Spinal cord (tissue), 9 donors: ENCODE measurements at regions not wholly inside any gene's neighbourhood (a gene's known extent, or its start where the extent isn't known, plus 50 kb on each side); places are given as distances from the start of the nearest gene placed in this dataset.

Source experiments
- DNase-seq, 6 donors: peaks; one replicate each; pipeline versions ENCODE4 v3.0.0 to v3.0.0-alpha.2; 2013 to 2015; ENCODE audit warnings: low spot score in 6 of 6, low read depth in 4 of 6
- H3K27ac ChIP-seq: one replicate; pipeline ENCODE4 v1.5.1; 2013; ENCODE audit warnings: low read depth, low read length, control low read depth
- H3K27me3 ChIP-seq: one replicate; pipeline ENCODE4 v1.6.1; 2013; ENCODE audit warnings: low read length; ENCODE audit not compliant: control insufficient read depth, insufficient read depth
- H3K36me3 ChIP-seq: one replicate; pipeline ENCODE4 v1.6.1; 2013; ENCODE audit warnings: low read length; ENCODE audit not compliant: control insufficient read depth, insufficient read depth
- H3K4me1 ChIP-seq: one replicate; pipeline ENCODE4 v1.6.1; 2013; ENCODE audit warnings: low read length; ENCODE audit not compliant: control insufficient read depth, insufficient read depth
- H3K4me3 ChIP-seq: one replicate; pipeline ENCODE4 v1.5.1; 2013; ENCODE audit warnings: low read depth, low read length, control low read depth
- H3K9me3 ChIP-seq: one replicate; pipeline ENCODE4 v1.6.1; 2013; ENCODE audit warnings: low read length; ENCODE audit not compliant: control insufficient read depth, insufficient read depth
- WGBS: methylation state at CpG from one replicate; pipeline ENCODE4 v1.1.5; 2013; ENCODE audit warnings: missing lambda C conversion rate; ENCODE audit not compliant: insufficient coverage; 5-methylcytosine and 5-hydroxymethylcytosine counted together
- donor health status: healthy.

- no peaks in the 10 kb centered on the region for H3K9me3 ChIP-seq
- no peak for DNase-seq
- 98% methylated on average over 12 of the region's 17 CpGs for WGBS
Measured at GRCh38 chr4:114296126-114296525, 302.5 kb upstream of the UGT8 start.

GRCh38 chr4:114302472-114302871 is 296.1 kb upstream of the UGT8 start:
- H3K9me3 ChIP-seq = no peaks in the 10 kb centered on the region
- no peak for DNase-seq
- no peak overlapping the region for H3K4me3 ChIP-seq
- H3K27me3 ChIP-seq = no peaks in the 10 kb centered on the region
- H3K36me3 ChIP-seq = no peaks in the 10 kb centered on the region
- H3K4me1 ChIP-seq = no peaks in the 10 kb centered on the region
- WGBS = no CpG with 5 or more reads among the region's 2 CpGs
- H3K27ac ChIP-seq = no peak overlapping the region

More at GRCh38 chr4:114296126-114296525, 302.5 kb upstream of the UGT8 start:
- H3K4me3 ChIP-seq = no peak overlapping the region
- H3K27me3 ChIP-seq = no peaks in the 10 kb centered on the region
- H3K36me3 ChIP-seq = no peaks in the 10 kb centered on the region
- H3K4me1 ChIP-seq = no peaks in the 10 kb centered on the region
- H3K27ac ChIP-seq = no peak overlapping the region

- WGBS = no CpG with 5 or more reads among the region's 2 CpGs
- Histone ChIP-seq H3K4me1 (no peaks in the 10 kb centered on the region), H3K4me3 (no peak overlapping the region), H3K27me3 (no peaks in the 10 kb centered on the region), H3K27ac (no peak overlapping the region), H3K9me3 (no peaks in the 10 kb centered on the region), H3K36me3 (no peaks in the 10 kb centered on the region)
- DNase-seq = no peak
Measured at GRCh38 chr4:114304046-114304445, 294.6 kb upstream of the UGT8 start.

GRCh38 chr4:114304567-114304966 is 294.0 kb upstream of the UGT8 start:
- no peak overlapping the region for H3K27ac ChIP-seq
- H3K9me3 ChIP-seq = no peaks in the 10 kb centered on the region
- H3K36me3 ChIP-seq = no peaks in the 10 kb centered on the region
- H3K27me3 ChIP-seq = no peaks in the 10 kb centered on the region
- no peak for DNase-seq
- no peak overlapping the region for H3K4me3 ChIP-seq
- no CpG with 5 or more reads among the region's 1 CpG for WGBS
- H3K4me1 ChIP-seq = no peaks in the 10 kb centered on the region

GRCh38 chr4:114306946-114307345 is 291.7 kb upstream of the UGT8 start:
- Histone ChIP-seq H3K27ac (no peak overlapping the region), H3K4me3 (no peak overlapping the region), H3K9me3 (no peaks in the 10 kb centered on the region), H3K4me1 (no peaks in the 10 kb centered on the region), H3K36me3 (no peaks in the 10 kb centered on the region), H3K27me3 (no peaks in the 10 kb centered on the region)
- no CpG with 5 or more reads among the region's 2 CpGs for WGBS
- DNase-seq = no peak

- Histone ChIP-seq H3K27ac (no peak overlapping the region), H3K4me3 (no peak overlapping the region), H3K9me3 (no peaks in the 10 kb centered on the region), H3K4me1 (no peaks in the 10 kb centered on the region), H3K27me3 (no peaks in the 10 kb centered on the region), H3K36me3 (no peaks in the 10 kb centered on the region)
- DNase-seq = peak in 1 of 6 donors; percentile 19
Measured at GRCh38 chr4:114310296-114310925, 288.2 kb upstream of the UGT8 start.

GRCh38 chr4:114311787-114312186 is 286.8 kb upstream of the UGT8 start:
- no peak overlapping the region for H3K27ac ChIP-seq
- H3K27me3 ChIP-seq = no peaks in the 10 kb centered on the region
- 80% methylated on average over 1 of the region's 4 CpGs for WGBS
- no peaks in the 10 kb centered on the region for H3K9me3 ChIP-seq
- no peaks in the 10 kb centered on the region for H3K36me3 ChIP-seq
- no peak for DNase-seq
- H3K4me1 ChIP-seq = no peaks in the 10 kb centered on the region
- H3K4me3 ChIP-seq = no peak overlapping the region

GRCh38 chr4:114312338-114312737 is 286.3 kb upstream of the UGT8 start:
- H3K27ac ChIP-seq = no peak overlapping the region
- 82% methylated on average over 2 of the region's 3 CpGs for WGBS
- no peaks in the 10 kb centered on the region for H3K36me3 ChIP-seq
- H3K27me3 ChIP-seq = no peaks in the 10 kb centered on the region
- H3K4me1 ChIP-seq = no peaks in the 10 kb centered on the region
- no peak for DNase-seq
- no peaks in the 10 kb centered on the region for H3K9me3 ChIP-seq
- H3K4me3 ChIP-seq = no peak overlapping the region

GRCh38 chr4:114316789-114317188 is 281.8 kb upstream of the UGT8 start:
- no peak for DNase-seq
- no peaks in the 10 kb centered on the region for H3K9me3 ChIP-seq
- no peaks in the 10 kb centered on the region for H3K4me1 ChIP-seq
- no peaks in the 10 kb centered on the region for H3K36me3 ChIP-seq
- H3K27ac ChIP-seq = no peak overlapping the region
- no peak overlapping the region for H3K4me3 ChIP-seq
- no peaks in the 10 kb centered on the region for H3K27me3 ChIP-seq

- DNase-seq = no peak
- H3K27me3 ChIP-seq = no peaks in the 10 kb centered on the region
- H3K36me3 ChIP-seq = no peaks in the 10 kb centered on the region
- no peak overlapping the region for H3K4me3 ChIP-seq
- no CpG with 5 or more reads among the region's 2 CpGs for WGBS
- H3K9me3 ChIP-seq = no peaks in the 10 kb centered on the region
- H3K4me1 ChIP-seq = no peaks in the 10 kb centered on the region
- no peak overlapping the region for H3K27ac ChIP-seq
Measured at GRCh38 chr4:114317564-114317963, 281.0 kb upstream of the UGT8 start.
